ENCODE measurements at regions not wholly inside any gene's neighbourhood (a gene's known extent, or its start where the extent isn't known, plus 50 kb on each side); places are given as distances from the start of the nearest gene placed in this dataset.

DNA sequence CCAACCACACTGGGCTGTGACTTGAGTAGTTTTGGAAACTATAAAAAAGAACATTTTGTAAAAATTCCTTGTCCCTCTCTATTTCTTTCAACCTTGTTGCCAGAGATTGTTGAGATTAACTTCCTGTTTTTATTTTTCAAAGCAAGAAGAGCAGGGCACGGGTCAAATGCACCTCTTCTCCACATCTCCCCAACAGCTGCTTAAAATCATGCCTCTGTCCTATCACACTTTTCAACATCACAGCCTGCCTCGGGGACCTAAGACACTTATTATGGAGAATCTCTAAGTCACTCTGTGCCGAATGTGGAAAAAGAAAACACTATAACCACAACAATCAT lies 280.3 kb upstream of the TNC start:
- TF ChIP-seq ELF4 (IDR thresholded peaks at IDR 0.05) = no peak
- TF ChIP-seq FOXM1 (IDR thresholded peaks at IDR 0.05; ENCODE audit: borderline replicate concordance) = no peak
- no peak for TF ChIP-seq ARNT (IDR thresholded peaks at IDR 0.05)
- TF ChIP-seq TARDBP (IDR thresholded peaks at IDR 0.05) = no peak
- TF ChIP-seq FOXK2 (IDR thresholded peaks at IDR 0.05) = no peak
- no peak for TF ChIP-seq L3MBTL2 (conservative IDR thresholded peaks at IDR 0.05)
- no peak for TF ChIP-seq LEF1 (IDR thresholded peaks at IDR 0.05; ENCODE audit: borderline replicate concordance)
- no peak for TF ChIP-seq HDGF (IDR thresholded peaks at IDR 0.05; ENCODE audit: borderline replicate concordance)
- no peak for TF ChIP-seq FOXA1 (IDR thresholded peaks at IDR 0.05)
- no peak for TF ChIP-seq ZNF384 (IDR thresholded peaks at IDR 0.05)
- no peak for TF ChIP-seq SP1 (IDR thresholded peaks at IDR 0.05)
- TF ChIP-seq, protein P1, sequence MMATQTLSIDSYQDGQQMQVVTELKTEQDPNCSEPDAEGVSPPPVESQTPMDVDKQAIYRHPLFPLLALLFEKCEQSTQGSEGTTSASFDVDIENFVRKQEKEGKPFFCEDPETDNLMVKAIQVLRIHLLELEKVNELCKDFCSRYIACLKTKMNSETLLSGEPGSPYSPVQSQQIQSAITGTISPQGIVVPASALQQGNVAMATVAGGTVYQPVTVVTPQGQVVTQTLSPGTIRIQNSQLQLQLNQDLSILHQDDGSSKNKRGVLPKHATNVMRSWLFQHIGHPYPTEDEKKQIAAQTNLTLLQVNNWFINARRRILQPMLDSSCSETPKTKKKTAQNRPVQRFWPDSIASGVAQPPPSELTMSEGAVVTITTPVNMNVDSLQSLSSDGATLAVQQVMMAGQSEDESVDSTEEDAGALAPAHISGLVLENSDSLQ (IDR thresholded peaks at IDR 0.05) = no peak
- TF ChIP-seq BHLHE40 (IDR thresholded peaks at IDR 0.05; ENCODE audit: borderline replicate concordance) = no peak
- TF ChIP-seq CTBP1 (IDR thresholded peaks at IDR 0.05; ENCODE audit: borderline replicate concordance) = no peak
- no peak for TF ChIP-seq SUZ12 (IDR thresholded peaks at IDR 0.05)
- no peak for TF ChIP-seq NFRKB (IDR thresholded peaks at IDR 0.05)
- ChIA-PET POLR2A (no interaction called here), CTCF (no interaction called here)
- no peak for DNase-seq (ENCODE audit: extremely low spot score)

DNA sequence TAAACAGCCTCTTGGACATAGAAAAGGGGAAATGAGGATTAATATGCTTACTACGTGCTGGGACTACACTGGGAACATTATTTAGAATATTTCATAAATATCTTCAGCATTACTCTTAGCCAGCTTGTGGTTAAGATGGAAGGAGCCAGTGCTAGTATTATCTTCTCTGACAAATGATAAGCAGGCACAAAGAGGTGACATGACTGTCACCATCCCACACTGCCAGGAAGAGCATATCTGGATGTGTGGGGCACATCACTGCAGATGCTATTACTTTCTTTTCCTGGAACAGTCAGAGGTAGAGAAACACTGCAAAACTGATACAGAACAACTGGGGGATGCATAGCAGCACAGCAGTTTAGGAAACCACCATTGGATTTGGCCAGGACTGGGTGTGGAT lies 281.0 kb upstream of the TNC start:
- CTCF ChIA-PET = no interaction called here
- no peak for TF ChIP-seq NFRKB (IDR thresholded peaks at IDR 0.05)

DNA sequence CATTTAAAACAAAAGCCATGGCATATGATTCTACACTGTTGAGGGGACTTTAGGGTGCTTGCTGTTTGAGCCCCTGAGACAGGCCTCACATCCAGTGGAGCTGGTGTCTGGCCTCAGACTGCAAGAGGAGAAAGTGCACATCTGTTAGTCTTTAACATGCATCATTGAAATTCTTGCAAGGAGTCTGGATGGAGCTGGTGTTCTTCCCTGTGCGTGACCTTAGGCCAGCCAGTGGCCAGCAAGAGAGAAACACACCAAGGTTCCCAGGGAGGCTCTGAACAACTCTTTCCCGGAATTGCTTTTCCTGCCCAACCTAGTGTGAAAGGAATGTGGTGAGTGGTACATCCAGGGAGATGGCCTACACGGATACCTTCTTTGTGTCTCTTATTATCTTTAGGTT lies 282.8 kb upstream of the TNC start:
- ChIA-PET CTCF (no interaction called here), POLR2A (no interaction called here)
- TF ChIP-seq ELF4 (IDR thresholded peaks at IDR 0.05) = no peak
- no peak for TF ChIP-seq SP1 (IDR thresholded peaks at IDR 0.05)
- TF ChIP-seq SUZ12 (IDR thresholded peaks at IDR 0.05) = no peak
- no peak for TF ChIP-seq TARDBP (IDR thresholded peaks at IDR 0.05)
- TF ChIP-seq ZNF384 (IDR thresholded peaks at IDR 0.05) = no peak
- TF ChIP-seq FOXM1 (IDR thresholded peaks at IDR 0.05; ENCODE audit: borderline replicate concordance) = no peak
- no peak for TF ChIP-seq L3MBTL2 (conservative IDR thresholded peaks at IDR 0.05)
- TF ChIP-seq BHLHE40 (IDR thresholded peaks at IDR 0.05; ENCODE audit: borderline replicate concordance) = no peak
- TF ChIP-seq, protein P1 (IDR thresholded peaks at IDR 0.05) = no peak
- no peak for TF ChIP-seq NFRKB (IDR thresholded peaks at IDR 0.05)
- no peak for TF ChIP-seq FOXK2 (IDR thresholded peaks at IDR 0.05)
- TF ChIP-seq CTBP1 (IDR thresholded peaks at IDR 0.05; ENCODE audit: borderline replicate concordance) = no peak
- TF ChIP-seq LEF1 (IDR thresholded peaks at IDR 0.05; ENCODE audit: borderline replicate concordance) = no peak
- TF ChIP-seq FOXA1 (IDR thresholded peaks at IDR 0.05) = no peak
- TF ChIP-seq ARNT (IDR thresholded peaks at IDR 0.05) = no peak
- no peak for TF ChIP-seq HDGF (IDR thresholded peaks at IDR 0.05; ENCODE audit: borderline replicate concordance)
- no peak for DNase-seq (ENCODE audit: extremely low spot score)

More for the DNA sequence above, 281.0 kb upstream of the TNC start:
- POLR2A ChIA-PET = no interaction called here
- DNase-seq (ENCODE audit: extremely low spot score) = no peak

DNA sequence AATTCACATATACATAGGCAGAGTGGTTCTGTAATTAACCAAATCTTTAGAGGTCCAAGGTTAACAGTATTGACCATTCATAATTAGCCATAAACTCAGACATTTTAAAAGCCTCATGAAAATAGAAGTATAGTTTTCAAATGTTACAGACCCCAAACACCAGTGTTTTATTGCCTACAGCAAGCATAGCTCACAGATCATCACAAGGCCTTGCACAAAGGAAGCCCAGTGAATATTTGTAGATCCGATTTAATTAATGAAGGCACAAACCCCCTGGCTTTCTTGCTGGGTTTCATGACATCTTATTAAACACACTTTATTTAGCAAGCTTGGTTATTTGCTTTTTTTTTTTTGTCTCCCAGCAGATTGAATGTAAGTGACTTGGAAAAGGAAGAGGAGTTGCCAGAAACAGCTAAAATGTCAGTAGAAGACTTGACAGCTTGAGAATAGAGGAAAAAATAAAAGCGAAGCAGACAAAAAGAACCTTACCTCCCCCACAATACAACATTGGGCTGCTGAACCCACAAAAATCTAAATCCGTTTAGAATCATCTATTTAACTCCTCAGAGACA lies 283.9 kb upstream of the TNC start:
- DNase-seq (ENCODE audit: extremely low spot score) = no peak
- CTCF ChIA-PET = no interaction called here
- POLR2A ChIA-PET = no interaction called here
- no peak for TF ChIP-seq NFRKB (IDR thresholded peaks at IDR 0.05)
- no peak for TF ChIP-seq TARDBP (IDR thresholded peaks at IDR 0.05)
- TF ChIP-seq SP1 (IDR thresholded peaks at IDR 0.05) = no peak
- no peak for TF ChIP-seq FOXA1 (IDR thresholded peaks at IDR 0.05)
- no peak for TF ChIP-seq CTBP1 (IDR thresholded peaks at IDR 0.05; ENCODE audit: borderline replicate concordance)
- TF ChIP-seq FOXK2 (IDR thresholded peaks at IDR 0.05) = no peak
- TF ChIP-seq L3MBTL2 (conservative IDR thresholded peaks at IDR 0.05) = no peak
- no peak for TF ChIP-seq ARNT (IDR thresholded peaks at IDR 0.05)
- no peak for TF ChIP-seq SUZ12 (IDR thresholded peaks at IDR 0.05)
- no peak for TF ChIP-seq ZNF384 (IDR thresholded peaks at IDR 0.05)
- TF ChIP-seq LEF1 (IDR thresholded peaks at IDR 0.05; ENCODE audit: borderline replicate concordance) = no peak
- TF ChIP-seq, protein P1 (IDR thresholded peaks at IDR 0.05) = no peak
- no peak for TF ChIP-seq BHLHE40 (IDR thresholded peaks at IDR 0.05; ENCODE audit: borderline replicate concordance)
- TF ChIP-seq FOXM1 (IDR thresholded peaks at IDR 0.05; ENCODE audit: borderline replicate concordance) = no peak

DNA sequence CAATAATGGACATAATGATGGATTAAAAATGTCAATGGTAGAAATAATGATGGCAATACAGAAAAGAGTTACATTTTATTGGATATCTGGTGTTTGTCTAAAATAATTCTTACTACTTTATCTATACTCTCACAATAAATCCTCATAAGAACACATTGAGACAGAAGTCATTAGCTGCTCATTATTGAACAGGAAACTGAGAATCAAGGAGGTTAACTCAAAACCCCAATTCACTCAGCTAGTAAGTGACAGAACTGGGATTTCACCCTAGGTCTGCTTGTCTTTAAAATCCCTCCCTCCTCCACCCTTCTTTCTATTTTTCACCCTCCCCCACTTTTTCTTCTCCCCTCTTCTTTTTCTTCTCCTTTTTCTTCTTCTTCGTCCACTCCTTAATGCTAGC lies 285.8 kb upstream of the TNC start:
- no peak for DNase-seq (ENCODE audit: extremely low spot score)
- ChIA-PET POLR2A (no interaction called here), CTCF (no interaction called here)
- TF ChIP-seq TARDBP (IDR thresholded peaks at IDR 0.05) = no peak
- TF ChIP-seq BHLHE40 (IDR thresholded peaks at IDR 0.05; ENCODE audit: borderline replicate concordance) = no peak
- TF ChIP-seq ZNF384 (IDR thresholded peaks at IDR 0.05) = no peak
- no peak for TF ChIP-seq NFRKB (IDR thresholded peaks at IDR 0.05)
- TF ChIP-seq, protein P1 (IDR thresholded peaks at IDR 0.05) = no peak
- no peak for TF ChIP-seq SP1 (IDR thresholded peaks at IDR 0.05)
- no peak for TF ChIP-seq L3MBTL2 (conservative IDR thresholded peaks at IDR 0.05)
- no peak for TF ChIP-seq FOXA1 (IDR thresholded peaks at IDR 0.05)

DNA sequence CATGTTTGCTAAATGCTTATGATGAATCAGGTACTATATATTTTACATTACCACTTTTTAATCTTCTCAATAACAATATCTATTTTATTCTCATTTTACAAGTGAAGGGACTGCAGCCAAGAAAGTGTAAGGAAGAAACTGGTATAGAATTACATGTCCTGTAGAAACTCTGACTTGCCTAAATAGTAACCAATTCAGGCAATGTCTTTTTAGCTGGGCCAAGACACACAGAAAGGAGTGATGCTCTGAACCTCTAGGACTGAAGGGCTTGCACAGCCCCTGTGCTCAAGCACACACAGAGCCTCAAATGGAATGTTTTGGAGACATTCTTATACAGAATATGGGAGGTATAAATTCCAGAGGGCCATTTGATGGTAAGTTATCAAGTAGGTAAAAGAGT lies 286.4 kb upstream of the TNC start:
- CTCF ChIA-PET = no interaction called here
- DNase-seq (ENCODE audit: extremely low spot score) = no peak
- POLR2A ChIA-PET = no interaction called here

More for the DNA sequence above, 286.4 kb upstream of the TNC start:
- TF ChIP-seq FOXM1 (IDR thresholded peaks at IDR 0.05; ENCODE audit: borderline replicate concordance) = no peak
- no peak for TF ChIP-seq ZNF384 (IDR thresholded peaks at IDR 0.05)
- no peak for TF ChIP-seq L3MBTL2 (conservative IDR thresholded peaks at IDR 0.05)

All from HEK293T (cell line).